Calu3 (cell line): ENCODE measurements at regions not wholly inside any gene's neighbourhood (a gene's known extent, or its start where the extent isn't known, plus 50 kb on each side); places are given as distances from the start of the nearest gene placed in this dataset.

ENCODE experiments used
- BruUV-seq: library from RNA; stranded (reverse); fragments of 400-500 nt; replicated peaks from 2 replicates; lab custom pipeline; 2021; lab: Mats Ljungman, UMichigan
- CTCF ChIA-PET: fragments of 300-600 bp; sonication (Branson Sonifier 250); formaldehyde crosslinking; loops from one replicate; lab custom pipeline; 2022; ENCODE audit warnings: antibody characterized with exemption; lab: Charles Lee
- DNase-seq: peaks from one replicate; pipeline ENCODE4 v3.0.0; 2022
- H3K27ac Mint-ChIP-seq: one replicate; pipeline ENCODE4 v1.8.0; 2022; ENCODE audit warnings: mixed read lengths; ENCODE audit not compliant: unreplicated experiment
- H3K27me3 Mint-ChIP-seq: one replicate; pipeline ENCODE4 v1.8.0; 2022; ENCODE audit warnings: mixed read lengths; ENCODE audit not compliant: unreplicated experiment
- H3K36me3 Mint-ChIP-seq: one replicate; pipeline ENCODE4 v1.8.0; 2022; ENCODE audit warnings: mild to moderate bottlenecking, moderate library complexity, mixed read lengths; ENCODE audit not compliant: insufficient read depth, unreplicated experiment
- H3K4me1 Mint-ChIP-seq: one replicate; pipeline ENCODE4 v1.8.0; 2022; ENCODE audit warnings: mild to moderate bottlenecking, low read depth, mixed read lengths; ENCODE audit not compliant: unreplicated experiment
- H3K4me3 Mint-ChIP-seq: one replicate; pipeline ENCODE4 v1.8.0; 2022; ENCODE audit warnings: mild to moderate bottlenecking, low read depth, moderate library complexity, mixed read lengths; ENCODE audit not compliant: unreplicated experiment
- H3K9me3 Mint-ChIP-seq: one replicate; pipeline ENCODE4 v1.8.0; 2022; ENCODE audit warnings: low read depth, mixed read lengths; ENCODE audit not compliant: unreplicated experiment
- CTCF ChIP-seq: fragments of 200-600 bp; IDR thresholded peaks from one replicate; pipeline ENCODE4 v1.8.0; 2022; ENCODE audit warnings: antibody characterized with exemption; ENCODE audit not compliant: unreplicated experiment
- intact Hi-C: fragments of 100-400 bp; cut with micrococcal nuclease; formaldehyde crosslinking; loops from one replicate; pipeline ENCODE4 v1.10.0; 2022; ENCODE audit not compliant: unreplicated experiment

- intact Hi-C loops, result loop anchor here (10.0 kb wide), 1 partner anchor 353 kb away; no protein-coding TSS in a partner anchor
- Mint-ChIP-seq H3K27me3 (no peaks in the 10 kb centered on the region), H3K4me1 (peaks cover 44% of the 10 kb centered on the region), H3K36me3 (no peaks in the 10 kb centered on the region), H3K27ac (peak overlapping the region; percentile 46), H3K4me3 (no peak overlapping the region), H3K9me3 (peaks cover 2% of the 10 kb centered on the region)
- TF ChIP-seq CTCF, result no peak
- no TSS peak for BruUV-seq
- no peak for DNase-seq
- CTCF ChIA-PET, result interaction anchor here (1.1 kb wide), 1 partner anchor 185 kb away, joined by 3 read pairs; no protein-coding TSS in a partner anchor
Measured at GRCh38 chr3:159451482-159451881, 537.2 kb upstream of the IL12A start.

DNA sequence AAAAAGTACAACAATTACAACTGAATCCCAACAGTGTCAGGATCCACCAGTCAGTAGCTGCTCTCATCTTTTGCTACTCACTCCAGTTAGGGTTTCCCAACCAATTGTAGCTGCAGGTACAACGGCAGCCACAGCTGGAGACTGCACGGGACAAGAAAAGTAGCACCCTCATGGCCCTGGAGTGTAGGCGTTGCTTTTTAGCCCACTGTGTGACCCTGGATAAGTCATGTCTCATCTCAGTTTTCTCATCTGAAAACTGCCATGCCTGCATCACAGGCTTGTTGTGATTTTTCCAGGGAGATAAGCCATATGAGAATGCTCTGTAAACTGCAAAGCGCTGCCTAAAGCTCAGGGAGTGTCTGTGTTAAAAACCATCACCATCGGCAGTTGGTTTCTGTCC lies 535.6 kb upstream of the IL12A start:
- H3K27ac Mint-ChIP-seq, result no peak overlapping the region
- H3K36me3 Mint-ChIP-seq, result peaks cover 2% of the 10 kb centered on the region
- peaks cover 59% of the 10 kb centered on the region for H3K4me1 Mint-ChIP-seq
- no peaks in the 10 kb centered on the region for H3K27me3 Mint-ChIP-seq
- CTCF ChIA-PET, result no interaction called here
- H3K4me3 Mint-ChIP-seq, result no peak overlapping the region
- intact Hi-C loops, result loop anchor here (10.0 kb wide), 1 partner anchor 352 kb away; no protein-coding TSS in a partner anchor
- no TSS peak for BruUV-seq
- H3K9me3 Mint-ChIP-seq, result peaks cover 2% of the 10 kb centered on the region
- no peak for DNase-seq
- TF ChIP-seq CTCF, result no peak

- no peaks in the 10 kb centered on the region for H3K27me3 Mint-ChIP-seq
- no peak for TF ChIP-seq CTCF
- H3K4me1 Mint-ChIP-seq, result peaks cover 66% of the 10 kb centered on the region
- DNase-seq, result no peak
- CTCF ChIA-PET, result interaction anchor here (0.7 to 0.8 kb wide), 2 partner anchors 109 to 364 kb away, joined by 3 to 4 read pairs; no protein-coding TSS in a partner anchor
- H3K36me3 Mint-ChIP-seq, result peaks cover 6% of the 10 kb centered on the region
- no TSS peak for BruUV-seq
- H3K9me3 Mint-ChIP-seq, result no peaks in the 10 kb centered on the region
- no peak overlapping the region for H3K27ac Mint-ChIP-seq
- H3K4me3 Mint-ChIP-seq, result no peak overlapping the region
- intact Hi-C loops, result loop anchor here (10.0 kb wide), 1 partner anchor 351 kb away; no protein-coding TSS in a partner anchor
Measured at GRCh38 chr3:159453945-159454344, 534.7 kb upstream of the IL12A start.

DNA sequence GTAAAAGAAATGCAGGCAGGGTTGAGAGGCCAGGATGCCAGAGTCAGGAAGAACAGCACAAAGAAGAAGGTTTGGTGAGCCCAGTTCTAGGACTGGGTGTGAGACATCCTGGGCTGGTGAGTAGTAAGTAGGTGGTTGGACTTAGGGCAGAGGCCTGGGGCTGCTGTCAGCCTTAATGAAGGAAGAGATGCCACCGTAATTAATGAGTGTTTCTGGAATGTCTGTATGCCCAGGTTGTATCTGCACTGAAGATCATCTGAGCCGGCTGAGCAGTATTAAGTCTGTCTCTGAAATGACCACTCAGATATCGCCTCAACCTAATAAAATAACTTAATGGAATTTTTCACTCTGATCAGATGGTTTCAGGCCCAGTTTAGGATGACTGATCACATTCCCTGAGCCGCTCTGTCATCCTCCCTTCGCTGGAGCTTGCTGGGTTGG lies 532.9 kb upstream of the IL12A start:
- no peak overlapping the region for H3K27ac Mint-ChIP-seq
- no peak overlapping the region for H3K4me3 Mint-ChIP-seq
- no peak for DNase-seq
- CTCF ChIA-PET, result no interaction called here
- no peak for TF ChIP-seq CTCF
- H3K36me3 Mint-ChIP-seq, result peaks cover 6% of the 10 kb centered on the region
- intact Hi-C loops, result loop anchor here (10.0 kb wide), 1 partner anchor 349 kb away; no protein-coding TSS in a partner anchor
- peaks cover 69% of the 10 kb centered on the region for H3K4me1 Mint-ChIP-seq
- no peaks in the 10 kb centered on the region for H3K27me3 Mint-ChIP-seq
- peaks cover 3% of the 10 kb centered on the region for H3K9me3 Mint-ChIP-seq
- BruUV-seq, result no TSS peak
